ENCODE measurements at regions not wholly inside any gene's neighbourhood (a gene's known extent, or its start where the extent isn't known, plus 50 kb on each side); places are given as distances from the start of the nearest gene placed in this dataset.

DNA sequence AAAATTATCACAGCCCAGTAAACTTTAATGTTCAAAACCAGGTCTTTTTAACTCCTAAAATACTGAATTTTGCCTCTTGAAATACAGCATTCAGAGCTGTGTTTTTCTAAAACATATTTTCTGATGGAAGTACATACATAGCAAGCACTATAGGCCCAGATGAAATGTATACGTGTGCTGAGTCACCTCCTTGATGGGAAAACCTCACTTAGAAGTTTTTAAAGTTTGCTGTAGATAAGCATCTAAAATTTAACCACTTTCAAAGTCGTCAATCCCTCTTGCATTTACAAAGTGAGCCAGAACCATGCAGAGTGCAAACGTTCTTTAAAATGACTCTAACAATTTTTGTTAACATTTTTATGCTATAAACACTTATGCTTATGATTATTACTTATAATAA is 618.8 kb downstream of the RPS29 start:
- Mint-ChIP-seq H3K9me3 (no peaks in the 10 kb centered on the region), H3K36me3 (ENCODE audit: low read depth) (no peaks in the 10 kb centered on the region), H3K4me1 (no peaks in the 10 kb centered on the region), H3K4me3 (no peak overlapping the region), H3K27ac (no peak overlapping the region), H3K27me3 (no peaks in the 10 kb centered on the region)
- no peak for ATAC-seq (replicated peaks)

DNA sequence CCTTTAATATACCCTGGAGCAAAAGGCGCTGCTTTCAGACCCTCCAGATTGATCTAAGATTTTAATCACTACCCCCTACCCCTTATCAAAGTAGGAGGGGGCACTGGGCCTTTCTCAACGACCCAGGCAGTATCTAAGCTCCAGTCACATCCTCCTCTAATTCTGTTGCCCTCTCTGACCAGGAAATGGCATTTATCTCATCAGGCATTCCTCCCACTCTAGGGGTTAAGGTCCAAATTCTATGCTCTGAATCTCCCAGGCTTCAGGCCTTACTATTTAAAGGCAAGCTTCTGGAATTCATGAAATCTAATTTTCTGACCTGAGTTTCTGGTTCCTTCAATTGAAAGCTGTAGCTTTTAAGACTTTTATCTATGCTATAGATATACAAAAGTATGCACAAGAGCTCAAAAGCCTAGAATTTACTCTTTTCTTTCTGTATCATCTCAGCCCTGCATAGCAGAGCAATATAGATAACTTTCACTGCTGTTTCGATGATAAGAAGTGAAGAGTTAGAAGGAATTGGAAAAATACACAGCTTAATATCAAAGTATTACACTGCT is 622.9 kb downstream of the RPS29 start:
- Mint-ChIP-seq H3K36me3 (ENCODE audit: low read depth) (no peaks in the 10 kb centered on the region), H3K4me3 (no peak overlapping the region), H3K4me1 (no peaks in the 10 kb centered on the region), H3K27me3 (no peaks in the 10 kb centered on the region), H3K9me3 (peaks cover 3% of the 10 kb centered on the region), H3K27ac (no peak overlapping the region)
- no peak for ATAC-seq (replicated peaks)

DNA sequence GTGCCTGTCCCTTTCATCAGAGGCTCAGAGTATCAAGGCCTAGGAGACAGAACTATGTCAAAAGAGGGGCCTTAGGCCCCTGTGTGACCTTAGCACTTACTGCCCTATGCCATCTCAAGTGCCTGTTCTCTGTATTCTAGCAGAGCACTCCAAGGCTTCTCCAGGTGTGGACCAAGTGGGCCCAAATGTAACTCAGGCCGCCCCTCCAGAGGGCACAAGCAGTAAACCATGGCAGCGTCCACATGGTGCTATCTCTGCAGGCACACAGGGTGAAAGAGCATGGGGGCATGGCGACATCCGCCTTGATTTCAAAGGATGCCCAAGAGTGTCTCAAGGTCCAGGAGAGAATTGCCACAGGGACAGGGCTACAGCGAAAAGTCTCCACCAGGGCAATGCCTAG is 628.7 kb downstream of the RPS29 start:
- no peaks in the 10 kb centered on the region for H3K27me3 Mint-ChIP-seq
- no peak for ATAC-seq (replicated peaks)
- H3K36me3 Mint-ChIP-seq (ENCODE audit: low read depth): no peaks in the 10 kb centered on the region
- H3K4me3 Mint-ChIP-seq: no peak overlapping the region
- no peak overlapping the region for H3K27ac Mint-ChIP-seq
- peaks cover 3% of the 10 kb centered on the region for H3K9me3 Mint-ChIP-seq
- no peaks in the 10 kb centered on the region for H3K4me1 Mint-ChIP-seq

DNA sequence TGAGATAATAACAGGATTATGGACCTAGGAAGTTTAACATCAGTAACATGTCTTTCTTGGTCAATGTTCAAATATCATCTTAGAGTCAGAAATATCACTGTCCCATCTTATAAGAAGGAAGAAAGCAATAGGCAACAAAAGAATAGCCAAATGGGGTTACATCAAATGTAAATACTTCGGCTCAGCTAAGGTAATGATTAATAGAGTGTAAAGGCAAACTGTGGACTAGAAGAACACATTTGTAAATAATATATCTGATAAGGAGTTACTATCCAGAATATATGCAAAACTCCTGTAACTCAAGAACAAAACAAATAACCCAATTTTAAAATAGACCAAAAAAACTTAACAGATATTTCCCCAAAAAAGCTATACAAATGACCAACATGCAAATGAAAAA is 630.3 kb downstream of the RPS29 start:
- Mint-ChIP-seq H3K36me3 (ENCODE audit: low read depth) (no peaks in the 10 kb centered on the region), H3K9me3 (no peaks in the 10 kb centered on the region), H3K27me3 (no peaks in the 10 kb centered on the region), H3K27ac (no peak overlapping the region), H3K4me3 (no peak overlapping the region), H3K4me1 (no peaks in the 10 kb centered on the region)
- no peak for ATAC-seq (replicated peaks)

- Mint-ChIP-seq H3K4me3 (no peak overlapping the region), H3K27ac (no peak overlapping the region), H3K36me3 (ENCODE audit: low read depth) (no peaks in the 10 kb centered on the region), H3K4me1 (no peaks in the 10 kb centered on the region), H3K27me3 (no peaks in the 10 kb centered on the region), H3K9me3 (peaks cover 5% of the 10 kb centered on the region)
- no peak for ATAC-seq (replicated peaks)
Measured at GRCh38 chr14:48954446-48954845, 631.7 kb downstream of the RPS29 start.

DNA sequence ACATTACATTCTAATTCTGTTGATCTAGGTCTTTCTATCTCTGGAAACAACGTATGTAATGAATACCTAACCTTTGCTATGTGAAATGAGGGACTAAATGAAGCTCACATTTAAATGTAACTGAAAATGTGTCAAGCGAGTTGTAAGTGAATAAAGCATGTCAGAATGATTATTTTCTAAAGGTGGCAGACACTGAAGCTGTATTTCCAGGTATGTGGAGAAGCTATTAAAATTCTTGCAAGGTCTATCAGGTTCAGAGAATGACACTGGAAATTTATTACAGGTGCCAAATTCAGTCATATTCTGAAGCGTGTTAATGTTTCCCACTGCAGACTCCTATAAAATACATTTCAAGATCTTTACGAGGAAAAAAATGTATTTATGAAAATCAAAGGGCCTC is 641.4 kb downstream of the RPS29 start:
- ATAC-seq (replicated peaks): no peak
- Mint-ChIP-seq H3K9me3 (peaks cover 7% of the 10 kb centered on the region), H3K27ac (no peak overlapping the region), H3K27me3 (no peaks in the 10 kb centered on the region), H3K4me1 (no peaks in the 10 kb centered on the region), H3K36me3 (ENCODE audit: low read depth) (no peaks in the 10 kb centered on the region), H3K4me3 (no peak overlapping the region)

- no peaks in the 10 kb centered on the region for H3K4me1 Mint-ChIP-seq
- H3K36me3 Mint-ChIP-seq (ENCODE audit: low read depth): no peaks in the 10 kb centered on the region
- H3K4me3 Mint-ChIP-seq: no peak overlapping the region
- no peaks in the 10 kb centered on the region for H3K27me3 Mint-ChIP-seq
- peaks cover 7% of the 10 kb centered on the region for H3K9me3 Mint-ChIP-seq
- H3K27ac Mint-ChIP-seq: no peak overlapping the region
- ATAC-seq (replicated peaks): no peak
Measured at GRCh38 chr14:48943913-48944312, 642.3 kb downstream of the RPS29 start.

- Mint-ChIP-seq H3K9me3 (no peaks in the 10 kb centered on the region), H3K27me3 (no peaks in the 10 kb centered on the region), H3K27ac (no peak overlapping the region), H3K4me3 (no peak overlapping the region), H3K4me1 (no peaks in the 10 kb centered on the region), H3K36me3 (ENCODE audit: low read depth) (no peaks in the 10 kb centered on the region)
- no peak for ATAC-seq (replicated peaks)
Measured at GRCh38 chr14:48937541-48938195, 648.5 kb downstream of the RPS29 start.

DNA sequence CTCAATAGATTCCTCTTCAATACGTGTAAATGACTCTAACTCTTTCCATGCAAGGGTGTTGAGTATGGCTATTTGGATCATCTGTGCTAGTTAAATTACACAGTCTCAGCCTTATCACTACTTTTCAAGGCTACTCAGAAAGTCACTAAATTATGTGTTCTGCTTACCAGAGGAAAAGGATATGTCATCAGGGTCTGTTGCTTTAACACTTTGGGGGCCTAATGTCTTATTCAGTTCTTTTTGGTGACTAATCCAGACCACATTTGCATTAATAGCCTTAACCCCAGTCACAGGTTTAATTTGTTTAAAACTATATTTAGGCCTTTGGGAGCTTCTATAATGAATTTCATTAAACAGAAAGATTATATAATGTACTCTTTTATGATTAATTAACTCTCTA is 649.3 kb downstream of the RPS29 start:
- ATAC-seq (replicated peaks): no peak
- no peaks in the 10 kb centered on the region for H3K9me3 Mint-ChIP-seq
- H3K36me3 Mint-ChIP-seq (ENCODE audit: low read depth): no peaks in the 10 kb centered on the region
- H3K27ac Mint-ChIP-seq: no peak overlapping the region
- no peaks in the 10 kb centered on the region for H3K27me3 Mint-ChIP-seq
- H3K4me3 Mint-ChIP-seq: no peak overlapping the region
- H3K4me1 Mint-ChIP-seq: no peaks in the 10 kb centered on the region

DNA sequence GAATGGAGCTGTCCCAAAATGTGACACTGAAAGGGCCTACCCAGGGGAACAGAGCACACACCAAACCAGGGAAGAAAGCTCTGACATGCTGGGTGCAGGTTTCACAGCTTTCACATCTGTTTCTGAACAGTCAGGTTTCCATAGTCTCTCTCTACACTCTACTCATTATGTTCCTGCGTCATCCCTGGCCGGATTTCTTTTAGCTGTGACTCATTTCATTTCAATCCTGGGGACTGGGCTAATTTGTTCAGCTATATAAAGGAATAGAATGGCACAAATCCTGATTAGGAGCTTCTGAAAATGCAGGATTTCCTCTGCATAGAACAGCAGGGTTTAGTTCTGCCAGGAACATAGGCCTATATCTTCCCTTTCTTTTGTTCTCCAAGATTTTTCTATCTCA is 649.8 kb downstream of the RPS29 start:
- Mint-ChIP-seq H3K4me1 (no peaks in the 10 kb centered on the region), H3K27me3 (no peaks in the 10 kb centered on the region), H3K36me3 (ENCODE audit: low read depth) (no peaks in the 10 kb centered on the region), H3K9me3 (no peaks in the 10 kb centered on the region), H3K4me3 (no peak overlapping the region), H3K27ac (no peak overlapping the region)
- ATAC-seq (replicated peaks): no peak

DNA sequence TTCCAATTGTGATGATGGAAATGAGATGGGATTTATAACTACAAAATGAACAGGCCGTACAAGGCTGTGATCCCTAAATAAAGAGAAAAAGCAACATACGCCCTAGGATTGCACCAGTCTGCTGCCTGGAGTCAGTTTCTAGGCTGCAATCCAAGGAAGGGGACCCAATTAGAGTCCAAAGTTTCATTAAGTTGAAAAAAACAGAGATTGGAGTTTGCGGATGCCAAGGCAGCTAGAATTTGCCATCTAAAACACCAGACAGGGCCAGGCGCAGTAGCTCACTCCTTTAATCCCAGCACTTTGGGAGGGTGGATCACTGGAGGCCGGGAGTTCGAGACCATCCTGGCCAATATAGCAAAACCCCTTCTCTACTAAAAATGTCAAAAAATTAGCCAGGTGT is 661.0 kb downstream of the RPS29 start:
- Mint-ChIP-seq H3K4me3 (no peak overlapping the region), H3K36me3 (ENCODE audit: low read depth) (no peaks in the 10 kb centered on the region), H3K27me3 (no peaks in the 10 kb centered on the region), H3K9me3 (peaks cover 3% of the 10 kb centered on the region), H3K4me1 (no peaks in the 10 kb centered on the region), H3K27ac (no peak overlapping the region)
- no peak for ATAC-seq (replicated peaks)

DNA sequence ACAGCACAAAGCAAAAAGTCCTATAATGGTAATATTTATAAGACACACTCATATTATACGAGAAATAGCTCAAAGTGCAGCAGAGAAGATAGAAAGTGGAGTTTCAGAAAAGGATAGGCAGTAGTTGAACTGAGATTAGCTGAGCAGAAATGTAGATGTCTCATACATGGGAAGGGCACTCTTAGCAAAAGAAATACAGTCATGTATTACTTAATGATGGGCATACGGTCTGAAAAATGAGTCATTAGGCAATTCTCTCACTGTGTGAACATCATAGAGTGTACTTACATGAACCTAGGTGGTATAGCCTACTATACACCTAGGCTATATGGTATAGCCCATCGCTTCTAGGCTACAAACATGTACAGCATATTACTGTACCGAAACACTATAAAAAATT is 671.3 kb downstream of the RPS29 start:
- no peak overlapping the region for H3K4me3 Mint-ChIP-seq
- no peaks in the 10 kb centered on the region for H3K36me3 Mint-ChIP-seq (ENCODE audit: low read depth)
- peaks cover 10% of the 10 kb centered on the region for H3K9me3 Mint-ChIP-seq
- H3K27ac Mint-ChIP-seq: no peak overlapping the region
- H3K27me3 Mint-ChIP-seq: no peaks in the 10 kb centered on the region
- H3K4me1 Mint-ChIP-seq: no peaks in the 10 kb centered on the region
- ATAC-seq (replicated peaks): no peak

DNA sequence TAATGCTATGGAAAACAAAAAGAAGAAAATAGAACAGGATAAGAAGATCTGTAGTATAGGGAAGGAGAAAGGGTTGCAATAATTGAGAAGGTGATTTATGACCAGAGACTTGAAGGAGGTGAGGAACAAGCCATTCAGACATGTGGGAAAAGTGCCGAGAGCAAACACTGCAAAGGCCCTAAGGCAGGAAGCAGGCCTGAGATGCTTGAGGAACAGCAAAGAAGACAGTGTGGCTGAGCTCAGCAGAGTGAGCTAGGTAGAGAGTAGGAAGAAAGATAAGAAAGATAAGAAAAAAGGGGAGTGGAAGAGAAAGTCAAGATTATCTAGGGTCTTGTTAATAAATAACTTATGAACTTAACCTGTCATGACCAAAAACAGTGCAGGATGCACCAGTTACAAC is 671.8 kb downstream of the RPS29 start:
- no peaks in the 10 kb centered on the region for H3K27me3 Mint-ChIP-seq
- no peak overlapping the region for H3K27ac Mint-ChIP-seq
- no peak overlapping the region for H3K4me3 Mint-ChIP-seq
- H3K36me3 Mint-ChIP-seq (ENCODE audit: low read depth): no peaks in the 10 kb centered on the region
- H3K4me1 Mint-ChIP-seq: no peaks in the 10 kb centered on the region
- no peak for ATAC-seq (replicated peaks)
- H3K9me3 Mint-ChIP-seq: peaks cover 10% of the 10 kb centered on the region

GRCh38 chr14:48900565-48900964 is 685.6 kb downstream of the RPS29 start:
- no peak for ATAC-seq (replicated peaks)
- H3K9me3 Mint-ChIP-seq: no peaks in the 10 kb centered on the region
- H3K4me3 Mint-ChIP-seq: no peak overlapping the region
- no peaks in the 10 kb centered on the region for H3K27me3 Mint-ChIP-seq
- no peaks in the 10 kb centered on the region for H3K4me1 Mint-ChIP-seq
- H3K36me3 Mint-ChIP-seq (ENCODE audit: low read depth): no peaks in the 10 kb centered on the region
- no peak overlapping the region for H3K27ac Mint-ChIP-seq

- Mint-ChIP-seq H3K27ac (no peak overlapping the region), H3K4me1 (no peaks in the 10 kb centered on the region), H3K4me3 (no peak overlapping the region), H3K36me3 (ENCODE audit: low read depth) (no peaks in the 10 kb centered on the region), H3K27me3 (no peaks in the 10 kb centered on the region), H3K9me3 (no peaks in the 10 kb centered on the region)
- ATAC-seq (replicated peaks): no peak
Measured at GRCh38 chr14:48890333-48890732, 695.8 kb downstream of the RPS29 start.

Measured in activated T-helper 17 cell treated with anti-CD3 and anti-CD28 coated beads, Interleukin-2, amount 50 U/mL, for 72 hours (primary cell).